PC-9 (cell line): ENCODE measurements at regions not wholly inside any gene's neighbourhood (a gene's known extent, or its start where the extent isn't known, plus 50 kb on each side); places are given as distances from the start of the nearest gene placed in this dataset.

ENCODE experiments used
- BruUV-seq: library from RNA; stranded (reverse); fragments of 400-500 nt; replicated peaks from 2 replicates; lab custom pipeline; 2021; lab: Mats Ljungman, UMichigan
- CTCF ChIA-PET: fragments of 300-600 bp; sonication (Branson Sonifier 250); formaldehyde crosslinking; loops from one replicate; lab custom pipeline; 2022; ENCODE audit warnings: antibody characterized with exemption; lab: Charles Lee
- POLR2A ChIA-PET: fragments of 300-600 bp; sonication (Branson Sonifier 250); formaldehyde crosslinking; loops from one replicate; lab custom pipeline; 2022; ENCODE audit warnings: antibody characterized with exemption; ENCODE audit not compliant: unreplicated experiment; lab: Charles Lee
- DNase-seq, 2 experiments: peaks; one replicate each; pipeline versions ENCODE4 v3.0.0 to v3.0.0-alpha.2; 2015 to 2022; ENCODE audit warnings: mixed read lengths in 1 of 2
- H2AFZ ChIP-seq: fragments of 200-600 bp; sonication (generic); 2 replicates; pipeline ENCODE4 v1.8.1; 2017; ENCODE audit warnings: antibody characterized with exemption
- H3F3A ChIP-seq: fragments of 200-600 bp; sonication (generic); 2 replicates; pipeline ENCODE4 v1.8.1; 2017; ENCODE audit warnings: antibody characterized with exemption, mild to moderate bottlenecking, low read depth; ENCODE audit not compliant: insufficient read depth
- H3K27ac ChIP-seq: fragments of 200-600 bp; sonication (generic); 2 replicates; pipeline ENCODE4 v1.6.1; 2016; ENCODE audit warnings: mixed run types
- H3K27me3 ChIP-seq: fragments of 200-600 bp; sonication (generic); 2 replicates; pipeline ENCODE4 v1.6.1; 2016; ENCODE audit warnings: low read depth, mixed run types; ENCODE audit not compliant: insufficient read depth
- H3K36me3 ChIP-seq: fragments of 200-600 bp; sonication (generic); 2 replicates; pipeline ENCODE4 v1.6.1; 2016; ENCODE audit warnings: low read depth, mixed run types
- H3K4me1 ChIP-seq: fragments of 200-600 bp; sonication (generic); replicated peaks from 2 replicates; pipeline ENCODE4 v1.6.1; 2016; ENCODE audit warnings: mixed run types; ENCODE audit not compliant: insufficient read depth
- H3K4me2 ChIP-seq: fragments of 200-600 bp; sonication (generic); 2 replicates; pipeline ENCODE4 v1.6.1; 2017; ENCODE audit warnings: mixed run types
- H3K4me3 ChIP-seq: fragments of 200-600 bp; sonication (generic); 2 replicates; pipeline ENCODE4 v1.6.1; 2016; ENCODE audit warnings: mixed run types
- H3K79me2 ChIP-seq: fragments of 200-600 bp; sonication (generic); 2 replicates; pipeline ENCODE4 v1.6.1; 2017; ENCODE audit warnings: low read depth, mixed run types
- H3K9me2 ChIP-seq: fragments of 200-600 bp; sonication (generic); 2 replicates; pipeline ENCODE4 v1.8.1; 2017; ENCODE audit warnings: mild to moderate bottlenecking; ENCODE audit not compliant: insufficient read depth
- H3K9me3 ChIP-seq: fragments of 200-600 bp; sonication (generic); 2 replicates; pipeline ENCODE4 v1.8.1; 2016; ENCODE audit warnings: low read depth; ENCODE audit not compliant: insufficient read depth
- H4K20me1 ChIP-seq: fragments of 200-600 bp; sonication (generic); 2 replicates; pipeline ENCODE4 v1.8.1; 2017; ENCODE audit not compliant: insufficient read depth
- CTCF ChIP-seq: fragments of 200-600 bp; sonication (generic); conservative IDR thresholded peaks from 2 replicates; pipeline ENCODE4 v1.6.1; 2017; ENCODE audit warnings: mixed run types, antibody characterized with exemption, mild to moderate bottlenecking, moderate library complexity
- EZH2 ChIP-seq: fragments of 200-600 bp; sonication (generic); IDR thresholded peaks from 2 replicates; pipeline ENCODE4 v1.8.0; 2017; ENCODE audit warnings: antibody characterized with exemption, low read depth
- intact Hi-C: fragments of 100-400 bp; cut with micrococcal nuclease; formaldehyde crosslinking; loops from one replicate; pipeline ENCODE4 v1.10.0; 2022; ENCODE audit not compliant: unreplicated experiment

- DNase-seq, result no peak
- POLR2A ChIA-PET, result no interaction called here
Measured at GRCh38 chr2:84048964-84049363, 410.1 kb downstream of the SUCLG1 start.

GRCh38 chr2:84041506-84041905 is 417.6 kb downstream of the SUCLG1 start:
- H3K27ac ChIP-seq, result no peak overlapping the region
- BruUV-seq, result no TSS peak
- 0 out of 2 replicates have a peak, but pooled peaks cover 2% of the 10 kb centered on the region for H3K27me3 ChIP-seq
- H4K20me1 ChIP-seq, result no peaks in the 10 kb centered on the region
- no peak overlapping the region for H3K4me2 ChIP-seq
- DNase-seq, result no peak
- H3K36me3 ChIP-seq, result no peaks in the 10 kb centered on the region
- intact Hi-C loops, result no loop called here
- ChIA-PET POLR2A (no interaction called here), CTCF (no interaction called here)
- no peak for TF ChIP-seq EZH2
- TF ChIP-seq CTCF, result no peak
- no peak overlapping the region for H3K4me3 ChIP-seq
- H3F3A ChIP-seq, result no peaks in the 10 kb centered on the region
- no peaks in the 10 kb centered on the region for H3K9me2 ChIP-seq
- H3K79me2 ChIP-seq, result no peaks in the 10 kb centered on the region
- no peaks in the 10 kb centered on the region for H3K9me3 ChIP-seq
- H3K4me1 ChIP-seq, result no peaks in the 10 kb centered on the region
- H2AFZ ChIP-seq, result no peak overlapping the region

More at GRCh38 chr2:84048964-84049363, 410.1 kb downstream of the SUCLG1 start:
- Histone ChIP-seq H3K9me2 (no peaks in the 10 kb centered on the region), H3K4me1 (no peaks in the 10 kb centered on the region), H3K9me3 (no peaks in the 10 kb centered on the region), H3K4me3 (no peak overlapping the region), H3K27ac (no peak overlapping the region), H2AFZ (no peak overlapping the region), H3K36me3 (no peaks in the 10 kb centered on the region), H3K79me2 (no peaks in the 10 kb centered on the region), H3K27me3 (no peaks in the 10 kb centered on the region), H4K20me1 (no peaks in the 10 kb centered on the region), H3K4me2 (no peak overlapping the region), H3F3A (no peaks in the 10 kb centered on the region)
- TF ChIP-seq EZH2 (no peak), CTCF (no peak)
- CTCF ChIA-PET, result no interaction called here
- intact Hi-C loops, result no loop called here
- BruUV-seq, result no TSS peak

GRCh38 chr2:84040281-84040680 is 418.8 kb downstream of the SUCLG1 start:
- no peak overlapping the region for H3K27ac ChIP-seq
- intact Hi-C loops, result no loop called here
- H2AFZ ChIP-seq, result no peak overlapping the region
- CTCF ChIA-PET, result no interaction called here
- no peaks in the 10 kb centered on the region for H3F3A ChIP-seq
- POLR2A ChIA-PET, result no interaction called here
- no peaks in the 10 kb centered on the region for H3K79me2 ChIP-seq
- H3K9me3 ChIP-seq, result no peaks in the 10 kb centered on the region
- TF ChIP-seq EZH2 (no peak), CTCF (no peak)
- 0 out of 2 replicates have a peak, but pooled peaks cover 2% of the 10 kb centered on the region for H3K27me3 ChIP-seq
- no peaks in the 10 kb centered on the region for H3K4me1 ChIP-seq
- no TSS peak for BruUV-seq
- H3K4me2 ChIP-seq, result no peak overlapping the region
- H4K20me1 ChIP-seq, result no peaks in the 10 kb centered on the region
- no peaks in the 10 kb centered on the region for H3K36me3 ChIP-seq
- no peak for DNase-seq
- H3K9me2 ChIP-seq, result no peaks in the 10 kb centered on the region
- no peak overlapping the region for H3K4me3 ChIP-seq
